HG03135 (cell line): ENCODE measurements at regions not wholly inside any gene's neighbourhood (a gene's known extent, or its start where the extent isn't known, plus 50 kb on each side); places are given as distances from the start of the nearest gene placed in this dataset.

Experiments
- ATAC-seq: cut with Tn5 transposase; IDR thresholded peaks from one replicate; pipeline ENCODE4 v1.9.1; 2021; ENCODE audit warnings: mild to moderate bottlenecking, moderate library complexity; ENCODE audit not compliant: unreplicated experiment

- ATAC-seq, result no peak
Observed at GRCh38 chr3:43783987-43784639, 93.4 kb downstream of the ABHD5 start.

- ATAC-seq, result no peak
Observed at GRCh38 chr3:43784640-43785011, 93.9 kb downstream of the ABHD5 start.

DNA sequence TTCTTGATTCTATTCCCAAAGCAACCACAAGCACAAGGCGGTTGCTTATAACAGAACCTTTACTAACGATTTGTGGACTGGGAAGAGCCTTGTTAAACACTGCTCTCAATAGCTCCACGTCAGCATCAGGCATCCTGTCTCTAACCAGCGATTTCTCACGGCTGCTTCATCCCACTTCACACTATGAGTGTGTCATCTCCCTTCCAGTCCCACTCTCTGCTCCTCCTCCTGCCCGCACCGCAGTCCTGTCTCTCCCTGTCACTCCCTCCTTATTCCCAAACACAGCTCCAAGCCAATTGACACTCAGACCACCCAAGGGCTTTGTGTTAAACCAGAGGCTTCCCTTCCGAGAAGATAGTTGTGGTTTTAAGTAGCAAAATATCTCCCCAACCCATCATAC is 94.8 kb downstream of the ABHD5 start:
- no peak for ATAC-seq

DNA sequence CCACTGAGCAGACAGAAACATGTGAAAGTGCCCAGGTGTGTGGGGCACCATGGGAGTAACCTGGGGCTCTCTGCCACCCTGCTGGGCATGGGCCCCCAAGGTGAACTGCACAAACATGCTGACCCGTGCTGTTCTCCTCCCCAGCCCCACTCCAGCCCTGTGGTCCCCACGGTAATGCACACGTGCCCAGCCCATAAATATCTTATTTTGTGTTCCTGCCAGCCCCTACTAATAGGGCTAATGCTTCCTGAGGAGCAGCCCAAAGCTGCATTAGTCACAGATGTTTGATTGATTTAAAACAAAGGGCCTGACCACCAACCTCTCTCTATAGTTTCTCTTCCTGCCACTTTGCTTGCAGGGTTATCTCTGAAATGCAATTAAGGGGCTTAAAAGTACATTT is 95.4 kb downstream of the ABHD5 start:
- ATAC-seq, result no peak

GRCh38 chr3:43786526-43787305 is 96.0 kb downstream of the ABHD5 start:
- ATAC-seq, result no peak

- ATAC-seq, result no peak
Observed at GRCh38 chr3:43787330-43787729, 96.6 kb downstream of the ABHD5 start.

DNA sequence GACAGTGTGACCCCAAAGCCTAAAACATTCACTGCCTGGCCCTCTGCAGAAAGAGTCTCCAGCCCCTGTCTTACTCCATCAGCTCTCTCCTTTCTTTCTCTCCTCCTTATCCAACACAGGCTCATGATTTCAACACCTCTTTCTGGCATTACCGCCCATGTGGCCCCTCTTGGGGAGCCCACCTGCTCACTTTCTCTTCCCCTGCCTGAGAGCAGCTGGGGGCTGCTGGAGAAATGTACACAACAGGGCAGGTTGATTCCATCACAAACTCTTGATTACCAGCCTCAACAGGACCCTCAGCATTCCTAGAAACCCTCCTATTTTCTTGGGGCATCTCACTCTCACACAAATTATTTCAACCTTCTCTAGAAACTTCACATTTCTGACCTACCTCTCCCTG is 98.3 kb downstream of the ABHD5 start:
- no peak for ATAC-seq

GRCh38 chr3:43790060-43790459 is 99.3 kb downstream of the ABHD5 start:
- ATAC-seq, result no peak

DNA sequence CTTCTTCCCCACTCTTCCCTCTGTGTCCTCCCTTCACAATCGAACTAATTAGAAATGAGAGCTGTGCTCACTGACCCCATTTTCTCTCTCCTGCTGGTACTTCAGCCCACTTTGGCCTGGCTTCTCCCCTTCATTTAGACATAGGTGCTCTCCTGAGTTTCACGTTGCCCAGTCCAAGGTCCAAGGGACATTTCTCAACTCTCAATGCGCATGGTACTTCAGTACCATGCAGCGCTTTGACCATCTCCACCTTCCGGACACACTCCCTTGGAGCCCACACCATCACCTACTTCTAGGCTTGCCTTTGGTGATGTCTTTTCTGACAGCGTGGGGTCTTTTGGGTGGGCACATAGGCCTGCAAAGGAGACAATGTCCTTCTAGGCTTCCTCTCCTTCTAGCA is 99.7 kb downstream of the ABHD5 start:
- ATAC-seq, result no peak

DNA sequence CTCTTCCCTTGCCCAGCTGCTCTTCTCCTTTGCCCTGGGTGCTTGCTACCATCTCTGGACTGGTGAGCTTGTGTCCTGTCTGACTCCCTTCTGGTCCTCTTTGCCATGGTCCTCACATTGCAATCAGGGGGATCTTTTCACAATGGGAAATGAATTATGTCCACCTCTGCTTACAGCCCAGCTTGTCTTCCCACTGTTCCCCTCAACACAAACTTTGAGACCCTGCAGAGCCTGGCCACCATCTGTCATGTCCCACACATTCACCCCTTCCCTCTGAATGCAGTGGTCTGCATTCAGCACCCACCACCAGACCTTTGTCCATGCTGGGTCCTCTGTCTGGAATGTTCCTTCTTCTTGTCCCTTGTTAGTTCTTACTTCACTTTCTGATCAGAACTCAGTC is 100.5 kb downstream of the ABHD5 start:
- no peak for ATAC-seq

DNA sequence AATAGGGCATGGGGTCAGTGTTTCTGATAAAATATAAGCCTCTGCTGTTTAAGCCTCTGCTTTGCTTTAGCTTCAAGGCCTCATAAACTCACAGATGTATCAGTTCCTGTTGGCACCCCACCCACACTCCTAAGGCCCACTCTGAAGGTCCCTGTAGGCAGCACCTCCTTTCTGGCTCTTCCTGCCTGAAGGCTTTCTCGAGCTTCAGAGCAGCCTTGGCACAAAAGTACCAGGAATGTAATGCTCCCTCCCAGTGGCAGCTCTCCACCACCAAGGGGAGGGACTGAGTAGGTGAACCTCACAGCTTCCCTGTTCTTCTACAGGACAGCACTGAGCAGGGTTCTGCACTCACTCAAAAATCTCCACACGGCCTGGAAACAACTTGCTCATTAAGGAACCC is 102.2 kb downstream of the ABHD5 start:
- no peak for ATAC-seq

DNA sequence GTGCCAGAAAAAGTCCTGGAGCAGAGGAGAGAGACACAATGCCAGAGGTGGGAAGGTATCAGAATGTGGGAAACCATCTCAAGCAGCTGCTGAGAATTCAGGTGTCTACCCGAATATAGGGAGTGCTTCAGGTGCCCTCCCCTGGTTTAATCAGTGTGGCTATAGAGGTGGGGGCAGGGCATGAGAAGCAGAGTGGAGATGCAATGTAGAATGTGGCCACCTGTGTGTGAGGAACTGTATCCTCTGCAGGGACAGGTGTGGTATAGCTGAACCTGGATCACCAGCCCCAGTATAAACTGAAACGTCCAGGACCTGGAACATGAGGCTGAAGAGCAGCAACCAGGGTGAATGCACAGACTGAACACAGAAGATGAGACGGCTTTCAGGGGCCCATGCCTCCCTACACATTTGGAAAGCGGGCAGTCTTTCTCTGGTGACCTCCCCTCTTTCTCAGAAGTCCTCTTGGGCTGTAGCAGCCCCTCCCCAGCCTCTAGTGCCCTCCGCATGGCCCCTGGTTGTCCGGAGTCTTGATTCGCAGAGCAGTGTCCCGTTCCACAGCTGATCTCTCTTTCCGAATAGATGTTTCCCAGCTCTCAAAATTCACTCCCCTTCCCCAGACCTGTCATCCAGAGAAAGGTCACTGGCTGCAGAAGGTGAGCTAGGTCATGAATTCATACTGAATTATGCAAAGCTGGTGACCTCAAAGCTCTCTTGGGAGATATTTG is 103.1 kb downstream of the ABHD5 start:
- ATAC-seq, result no peak

DNA sequence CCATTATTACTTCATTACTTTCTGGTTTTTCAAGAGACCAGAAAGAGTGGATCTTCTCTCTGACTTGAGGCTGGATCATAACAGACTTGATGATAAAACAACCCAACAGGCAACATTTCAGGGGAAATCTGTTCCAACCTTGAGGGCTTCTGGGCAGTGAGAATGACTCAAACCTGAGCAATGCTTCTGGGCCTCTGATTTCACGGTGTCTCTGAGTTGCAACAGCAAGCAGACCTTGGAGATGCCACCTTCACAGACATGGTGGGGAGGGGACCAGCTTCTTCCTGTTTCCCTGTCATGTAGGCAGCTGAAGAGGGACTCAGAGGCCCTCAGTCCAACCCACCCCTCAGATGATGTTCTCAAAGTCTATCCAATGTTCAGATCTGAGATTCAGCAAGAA is 104.0 kb downstream of the ABHD5 start:
- no peak for ATAC-seq

GRCh38 chr3:43795491-43795890 is 104.8 kb downstream of the ABHD5 start:
- no peak for ATAC-seq

DNA sequence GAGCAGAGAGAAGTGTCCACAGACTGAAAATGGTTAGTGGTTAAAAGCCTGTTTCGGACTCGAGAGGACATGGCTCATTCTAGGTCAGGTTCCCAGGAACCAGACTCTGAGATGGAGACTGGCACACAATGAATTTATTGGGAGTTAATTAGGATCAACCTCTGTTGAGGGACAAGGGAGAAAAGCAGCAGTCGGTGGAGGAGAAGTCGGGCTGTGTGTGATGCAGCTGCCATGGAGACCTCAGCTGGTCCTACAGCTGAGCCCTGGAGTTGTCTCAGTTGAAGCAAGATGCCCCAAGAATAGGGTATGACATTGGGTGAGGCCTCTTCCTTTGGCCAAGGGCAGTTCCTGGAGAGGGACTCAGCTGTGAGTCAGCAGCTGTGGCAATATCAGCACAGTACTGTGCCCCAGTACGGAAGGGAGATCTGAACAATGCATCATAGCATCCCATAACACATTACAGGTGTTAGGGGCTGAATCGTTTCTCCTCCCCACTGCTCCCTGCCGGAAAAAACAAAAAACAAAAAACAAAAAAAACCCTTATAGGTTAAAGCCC is 105.4 kb downstream of the ABHD5 start:
- no peak for ATAC-seq

DNA sequence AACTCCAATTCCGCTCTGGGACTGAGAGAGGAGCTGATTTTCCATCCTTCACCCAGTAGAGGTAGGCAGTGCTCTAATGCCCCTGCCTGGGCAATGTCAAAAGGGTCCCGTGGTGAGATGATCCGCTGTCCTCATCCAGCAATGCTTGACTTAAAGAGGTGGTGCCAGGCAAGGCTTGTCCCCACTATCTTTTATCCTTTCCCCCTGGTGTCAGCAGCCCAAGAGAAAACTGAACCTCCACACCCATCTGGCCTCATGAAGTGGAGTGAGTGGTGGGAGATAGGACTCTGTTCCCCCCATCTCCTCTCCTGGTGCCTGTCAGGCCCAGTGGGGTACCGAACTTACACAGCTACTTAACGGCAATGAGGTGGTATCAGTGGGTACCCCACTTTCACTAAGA is 107.1 kb downstream of the ABHD5 start:
- ATAC-seq, result no peak

DNA sequence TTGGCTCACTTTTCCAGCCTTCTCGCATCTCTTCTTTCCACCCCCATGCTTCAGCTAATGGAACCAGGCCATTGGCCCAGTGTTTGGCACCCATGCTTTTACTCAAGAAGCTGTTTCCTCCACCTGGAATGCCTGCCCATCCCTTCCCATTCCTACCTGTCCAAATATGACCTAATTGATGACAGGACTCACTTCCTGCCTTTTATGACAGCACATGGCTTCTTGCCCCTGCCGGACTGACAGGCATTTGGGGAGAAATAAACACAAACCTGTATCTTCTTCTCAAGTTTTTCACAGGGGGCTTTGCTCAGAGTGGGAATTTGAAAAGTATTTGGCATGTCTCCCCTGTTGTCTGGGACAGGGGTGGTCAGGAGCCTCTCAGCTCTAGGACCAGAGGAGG is 120.1 kb downstream of the ABHD5 start:
- no peak for ATAC-seq

GRCh38 chr3:43814461-43814860 is 123.7 kb downstream of the ABHD5 start:
- no peak for ATAC-seq

DNA sequence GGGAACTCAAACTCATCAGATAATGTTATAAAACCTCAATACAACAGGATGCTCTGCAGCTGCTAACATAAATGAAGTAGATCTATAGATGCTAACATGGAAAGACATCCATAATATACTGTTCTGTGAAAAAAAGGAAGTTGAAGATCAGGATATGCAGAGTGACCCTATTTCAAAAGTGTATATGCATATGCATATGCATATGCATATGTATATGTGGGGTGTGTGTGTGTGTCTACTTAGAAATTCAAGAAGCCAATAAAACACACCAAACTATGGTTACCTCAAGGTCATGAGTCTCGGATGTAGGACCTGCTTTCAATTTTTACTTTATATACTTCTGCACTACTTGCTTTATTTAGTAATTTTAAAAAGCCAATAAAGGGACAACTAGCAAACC is 125.6 kb downstream of the ABHD5 start:
- no peak for ATAC-seq

- ATAC-seq, result no peak
Observed at GRCh38 chr3:43817064-43817463, 126.3 kb downstream of the ABHD5 start.

- ATAC-seq, result no peak
Observed at GRCh38 chr3:43817825-43818224, 127.1 kb downstream of the ABHD5 start.

GRCh38 chr3:43818229-43818628 is 127.5 kb downstream of the ABHD5 start:
- no peak for ATAC-seq
